ENCODE measurements at regions not wholly inside any gene's neighbourhood (a gene's known extent, or its start where the extent isn't known, plus 50 kb on each side); places are given as distances from the start of the nearest gene placed in this dataset.

GRCh38 chr18:56469582-56469981 is 168.8 kb downstream of the TXNL1 start (continued):
- TF ChIP-seq ATF2 (IDR thresholded peaks at IDR 0.05; ENCODE audit: low read length) (no peak), RXRA (IDR thresholded peaks at IDR 0.05; ENCODE audit: insufficient read depth, low read depth, low read length) (no peak), HDAC2 (IDR thresholded peaks at IDR 0.05; ENCODE audit: borderline replicate concordance in 1 of 2, low read depth in 2 of 2, low read length in 2 of 2) (no peak), TBP (IDR thresholded peaks at IDR 0.05; ENCODE audit: low read depth, low read length) (no peak), EGR1 (IDR thresholded peaks at IDR 0.05; ENCODE audit: borderline replicate concordance, low read depth, low read length) (no peak)

Measured in H1 (cell line).